Right lung (tissue), 2 donors: ENCODE measurements at regions not wholly inside any gene's neighbourhood (a gene's known extent, or its start where the extent isn't known, plus 50 kb on each side); places are given as distances from the start of the nearest gene placed in this dataset.

Experiments
- DNase-seq, 2 donors: peaks; one replicate each; pipeline ENCODE4 v3.0.0-alpha.2; 2013

- no peak for DNase-seq
These were observed 62.2 kb upstream of the TNIP3 start for GRCh38 chr4:121226362-121226761.

GRCh38 chr4:121221608-121222007 is 57.5 kb upstream of the TNIP3 start:
- no peak for DNase-seq

DNA sequence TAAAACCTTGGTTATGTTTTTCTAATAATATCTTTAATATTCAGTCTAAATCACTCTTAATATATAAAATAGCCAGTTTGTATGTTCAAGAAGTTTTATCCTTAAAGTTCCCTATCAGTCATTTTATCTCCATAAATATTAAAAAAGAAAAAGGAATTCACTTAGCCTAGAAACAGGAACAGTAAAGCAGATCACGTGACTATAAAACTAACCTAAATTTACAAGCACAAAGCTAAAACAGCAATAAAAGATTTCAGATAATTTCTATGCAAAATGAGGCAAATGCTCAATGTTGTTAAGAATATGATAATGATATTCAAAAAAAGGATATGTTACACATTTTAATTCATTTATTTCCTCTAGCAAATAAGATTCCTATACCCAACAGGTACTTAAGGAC is 57.1 kb upstream of the TNIP3 start:
- DNase-seq: no peak

GRCh38 chr4:121220698-121221097 is 56.6 kb upstream of the TNIP3 start:
- DNase-seq: no peak

GRCh38 chr4:121219227-121219626 is 55.1 kb upstream of the TNIP3 start:
- DNase-seq: peak; percentile 70 to 72

- DNase-seq: peak; percentile 77 to 81
These were observed 53.2 kb upstream of the TNIP3 start for GRCh38 chr4:121217351-121217750.

- no peak for DNase-seq
These were observed 52.3 kb upstream of the TNIP3 start for GRCh38 chr4:121216461-121216860.

- no peak for DNase-seq
These were observed 49.8 kb upstream of the TNIP3 start for GRCh38 chr4:121213940-121214339.
